T-helper 17 cell (primary cell): ENCODE measurements at regions not wholly inside any gene's neighbourhood (a gene's known extent, or its start where the extent isn't known, plus 50 kb on each side); places are given as distances from the start of the nearest gene placed in this dataset.
"Not testable (repeated sequence)": the region's sequence is repeated elsewhere in the genome, so short reads cannot be mapped to it uniquely, and the experiment has no call there.

Experiments
- ATAC-seq: fragments of 150-1000 bp; cut with Tn5 transposase; 2 replicates; pipeline ENCODE4 v1.10.0; 2021; ENCODE audit warnings: mild to moderate bottlenecking, moderate library complexity
- DNase-seq, 3 donors: peaks; one replicate each; pipeline versions ENCODE4 v3.0.0 to v3.0.0-alpha.2; 2020 to 2021
- H3K9me3 ChIP-seq: one replicate; pipeline ENCODE4 v1.7.0; 2013; ENCODE audit warnings: low read length, mild to moderate bottlenecking; ENCODE audit not compliant: control insufficient read depth, poor library complexity, severe bottlenecking
- H3K27ac Mint-ChIP-seq: one replicate; pipeline ENCODE4 v1.8.0; 2022; ENCODE audit warnings: mild to moderate bottlenecking, moderate library complexity, mixed read lengths
- H3K27me3 Mint-ChIP-seq: one replicate; pipeline ENCODE4 v1.8.0; 2022; ENCODE audit warnings: mixed read lengths
- H3K36me3 Mint-ChIP-seq: one replicate; pipeline ENCODE4 v1.8.0; 2022; ENCODE audit warnings: low read depth, mixed read lengths
- H3K4me1 Mint-ChIP-seq: one replicate; pipeline ENCODE4 v1.8.0; 2022; ENCODE audit warnings: mild to moderate bottlenecking, mixed read lengths
- H3K4me3 Mint-ChIP-seq: one replicate; pipeline ENCODE4 v1.8.0; 2022; ENCODE audit warnings: mild to moderate bottlenecking, moderate library complexity, mixed read lengths

GRCh38 chrX:1094566-1095333 lies 117.7 kb downstream of the CRLF2 start:
- Mint-ChIP-seq H3K4me3 (no peak overlapping the region), H3K36me3 (no peaks in the 10 kb centered on the region), H3K4me1 (peaks cover 2% of the 10 kb centered on the region), H3K27me3 (no peaks in the 10 kb centered on the region), H3K27ac (no peak overlapping the region)
- peaks cover 6% of the 10 kb centered on the region for H3K9me3 ChIP-seq
- DNase-seq, result no peak
- ATAC-seq, result no peak

- Mint-ChIP-seq H3K4me1 (peaks cover 2% of the 10 kb centered on the region), H3K27me3 (no peaks in the 10 kb centered on the region), H3K4me3 (peak overlapping the region; percentile 37), H3K36me3 (no peaks in the 10 kb centered on the region), H3K27ac (no peak overlapping the region)
- no peak for DNase-seq
- no peak for ATAC-seq
- peaks cover 6% of the 10 kb centered on the region for H3K9me3 ChIP-seq
Measured at GRCh38 chrX:1093586-1094421, 118.6 kb downstream of the CRLF2 start.

- H3K36me3 Mint-ChIP-seq, result no peaks in the 10 kb centered on the region
Measured at GRCh38 chrX:1093121-1093520, 119.3 kb downstream of the CRLF2 start.

GRCh38 chrX:1086444-1087409 lies 125.7 kb downstream of the CRLF2 start:
- H3K4me1 Mint-ChIP-seq, result no peaks in the 10 kb centered on the region
- no peaks in the 10 kb centered on the region for H3K27me3 Mint-ChIP-seq
- no peaks in the 10 kb centered on the region for H3K9me3 ChIP-seq
- DNase-seq, result no peak
- H3K4me3 Mint-ChIP-seq, result no peak overlapping the region
- no peak for ATAC-seq
- H3K27ac Mint-ChIP-seq, result no peak overlapping the region
- H3K36me3 Mint-ChIP-seq, result no peaks in the 10 kb centered on the region

More at GRCh38 chrX:1093121-1093520, 119.3 kb downstream of the CRLF2 start:
- peak; percentile 54 for ATAC-seq
- Mint-ChIP-seq H3K27me3 (no peaks in the 10 kb centered on the region), H3K27ac (no peak overlapping the region), H3K4me1 (peaks cover 2% of the 10 kb centered on the region), H3K4me3 (no peak overlapping the region)
- peaks cover 6% of the 10 kb centered on the region for H3K9me3 ChIP-seq
- DNase-seq, result no peak

GRCh38 chrX:1085871-1086270 lies 126.6 kb downstream of the CRLF2 start:
- not testable (repeated sequence) for H3K27me3 Mint-ChIP-seq, DNase-seq, H3K36me3 Mint-ChIP-seq, H3K4me3 Mint-ChIP-seq, ATAC-seq, H3K4me1 Mint-ChIP-seq, H3K9me3 ChIP-seq, H3K27ac Mint-ChIP-seq

GRCh38 chrX:1084689-1085088 lies 127.8 kb downstream of the CRLF2 start:
- no peaks in the 10 kb centered on the region for H3K27me3 Mint-ChIP-seq

GRCh38 chrX:1076871-1077651 lies 135.4 kb downstream of the CRLF2 start:
- H3K27me3 Mint-ChIP-seq, result peaks cover 8% of the 10 kb centered on the region
- no peak overlapping the region for H3K27ac Mint-ChIP-seq
- ATAC-seq (no peak), DNase-seq (no peak)
- no peaks in the 10 kb centered on the region for H3K9me3 ChIP-seq
- peaks cover 4% of the 10 kb centered on the region for H3K36me3 Mint-ChIP-seq
- peaks cover 3% of the 10 kb centered on the region for H3K4me1 Mint-ChIP-seq
- H3K4me3 Mint-ChIP-seq, result peak overlapping the region; percentile 67

More at GRCh38 chrX:1084689-1085088, 127.8 kb downstream of the CRLF2 start:
- no peak for DNase-seq
- Mint-ChIP-seq H3K27ac (no peak overlapping the region), H3K4me3 (no peak overlapping the region), H3K36me3 (no peaks in the 10 kb centered on the region), H3K4me1 (no peaks in the 10 kb centered on the region)
- no peak for ATAC-seq
- H3K9me3 ChIP-seq, result no peaks in the 10 kb centered on the region

GRCh38 chrX:1075741-1076140 lies 136.7 kb downstream of the CRLF2 start:
- Mint-ChIP-seq H3K4me1 (peaks cover 3% of the 10 kb centered on the region), H3K4me3 (no peak overlapping the region), H3K27ac (no peak overlapping the region), H3K27me3 (peaks cover 8% of the 10 kb centered on the region), H3K36me3 (peaks cover 4% of the 10 kb centered on the region)
- DNase-seq (no peak), ATAC-seq (no peak)
- H3K9me3 ChIP-seq, result no peaks in the 10 kb centered on the region

GRCh38 chrX:1075156-1075555 lies 137.3 kb downstream of the CRLF2 start:
- peaks cover 6% of the 10 kb centered on the region for H3K36me3 Mint-ChIP-seq
- H3K4me1 Mint-ChIP-seq, result peaks cover 3% of the 10 kb centered on the region
- peaks cover 8% of the 10 kb centered on the region for H3K27me3 Mint-ChIP-seq
- ATAC-seq (no peak), DNase-seq (no peak)
- no peak overlapping the region for H3K27ac Mint-ChIP-seq
- no peaks in the 10 kb centered on the region for H3K9me3 ChIP-seq
- H3K4me3 Mint-ChIP-seq, result no peak overlapping the region

GRCh38 chrX:1074755-1075154 lies 137.7 kb downstream of the CRLF2 start:
- no peak for ATAC-seq
- H3K9me3 ChIP-seq, result no peaks in the 10 kb centered on the region
- Mint-ChIP-seq H3K36me3 (peaks cover 6% of the 10 kb centered on the region), H3K4me3 (no peak overlapping the region), H3K27ac (peak overlapping the region; percentile 35), H3K4me1 (peaks cover 3% of the 10 kb centered on the region), H3K27me3 (peaks cover 8% of the 10 kb centered on the region)
- DNase-seq, result no peak

GRCh38 chrX:1074172-1074571 lies 138.3 kb downstream of the CRLF2 start:
- H3K36me3 Mint-ChIP-seq, result peaks cover 6% of the 10 kb centered on the region
- no peak overlapping the region for H3K4me3 Mint-ChIP-seq
- H3K27me3 Mint-ChIP-seq, result peaks cover 8% of the 10 kb centered on the region
- no peaks in the 10 kb centered on the region for H3K9me3 ChIP-seq
- DNase-seq, result no peak
- peak overlapping the region; percentile 35 for H3K27ac Mint-ChIP-seq
- peaks cover 3% of the 10 kb centered on the region for H3K4me1 Mint-ChIP-seq
- no peak for ATAC-seq

GRCh38 chrX:1072637-1073377 lies 139.6 kb downstream of the CRLF2 start:
- H3K27ac Mint-ChIP-seq, result no peak overlapping the region
- ATAC-seq, result no peak
- H3K36me3 Mint-ChIP-seq, result peaks cover 6% of the 10 kb centered on the region
- peaks cover 8% of the 10 kb centered on the region for H3K27me3 Mint-ChIP-seq
- no peak overlapping the region for H3K4me3 Mint-ChIP-seq
- DNase-seq, result no peak
- H3K4me1 Mint-ChIP-seq, result peaks cover 3% of the 10 kb centered on the region
- no peaks in the 10 kb centered on the region for H3K9me3 ChIP-seq
